OCI-LY1 (cell line): ENCODE measurements at regions not wholly inside any gene's neighbourhood (a gene's known extent, or its start where the extent isn't known, plus 50 kb on each side); places are given as distances from the start of the nearest gene placed in this dataset.

Source experiments
- CTCF ChIP-seq: fragments of 200-600 bp; sonication (generic), shearing (Covaris generic); IDR thresholded peaks from 2 replicates; pipeline ENCODE4 v1.5.1; 2017; ENCODE audit warnings: mild to moderate bottlenecking, antibody characterized with exemption, low read length, moderate library complexity, mixed read lengths
- EZH2 ChIP-seq: fragments of 200-600 bp; sonication (generic), shearing (Covaris generic); IDR thresholded peaks from 2 replicates; pipeline ENCODE4 v1.8.0; 2017; ENCODE audit warnings: borderline replicate concordance, mixed run types, mild to moderate bottlenecking, antibody characterized with exemption, low read length, moderate library complexity, mixed read lengths

- TF ChIP-seq EZH2 (no peak), CTCF (no peak)
These were observed 286.1 kb upstream of the TFAP2D start for GRCh38 chr6:50427267-50427666.
